IMR-90 (cell line): ENCODE measurements at regions not wholly inside any gene's neighbourhood (a gene's known extent, or its start where the extent isn't known, plus 50 kb on each side); places are given as distances from the start of the nearest gene placed in this dataset.

Experiments used
- ATAC-seq: fragments of 200-7000 bp; cut with Tn5 transposase; 2 replicates; pipeline ENCODE4 v1.9.1; 2020; ENCODE audit warnings: low read depth, mild to moderate bottlenecking, moderate library complexity
- BruUV-seq: library from RNA; stranded (reverse); fragments of 400-500 nt; replicated peaks from 2 replicates; lab custom pipeline; 2021; lab: Mats Ljungman, UMichigan
- CTCF ChIA-PET: fragments of 300-600 bp; formaldehyde crosslinking; extraction: SDS; loops from one replicate; lab custom pipeline; 2021; ENCODE audit warnings: antibody characterized with exemption; lab: Yijun Ruan, JAX
- POLR2A ChIA-PET: fragments of 300-600 bp; sonication (Branson Sonifier 250); formaldehyde crosslinking; loops from one replicate; lab custom pipeline; 2022; ENCODE audit warnings: antibody characterized with exemption; ENCODE audit not compliant: unreplicated experiment; lab: Charles Lee
- DNase-seq: peaks from one replicate; pipeline ENCODE4 v3.0.0; 2013
- H2AFZ ChIP-seq: replicated peaks from 2 replicates; pipeline ENCODE3; 2013; ENCODE audit warnings: low read length, mild to moderate bottlenecking; ENCODE audit not compliant: poor library complexity
- H2AK5ac ChIP-seq: 2 replicates; pipeline ENCODE4 v1.6.1; 2013; ENCODE audit warnings: low read depth, low read length, inconsistent platforms
- H2AK9ac ChIP-seq: replicated peaks from 2 replicates; pipeline ENCODE3; 2013; ENCODE audit warnings: mild to moderate bottlenecking, low read depth, low read length, moderate library complexity; ENCODE audit not compliant: poor library complexity
- H2BK120ac ChIP-seq: 2 replicates; pipeline ENCODE4 v1.6.1; 2013; ENCODE audit warnings: low read depth, low read length, inconsistent platforms
- H2BK15ac ChIP-seq: 3 replicates; pipeline ENCODE4 v1.6.1; 2013; ENCODE audit warnings: low read depth, low read length, inconsistent platforms
- H2BK20ac ChIP-seq: 2 replicates; pipeline ENCODE4 v1.6.1; 2013; ENCODE audit warnings: low read depth, mild to moderate bottlenecking, inconsistent platforms, low read length, moderate library complexity
- H2BK5ac ChIP-seq: 2 replicates; pipeline ENCODE4 v1.6.1; 2013; ENCODE audit warnings: mild to moderate bottlenecking, low read depth, low read length, inconsistent platforms; ENCODE audit not compliant: poor library complexity, severe bottlenecking
- H3K14ac ChIP-seq: replicated peaks from 2 replicates; pipeline ENCODE4 v1.6.1; 2013; ENCODE audit warnings: low read depth, low read length, inconsistent platforms
- H3K18ac ChIP-seq: 2 replicates; pipeline ENCODE4 v1.6.1; 2013; ENCODE audit warnings: low read depth, low read length, control low read depth
- H3K23ac ChIP-seq: 2 replicates; pipeline ENCODE4 v1.6.1; 2013; ENCODE audit warnings: low read depth, low read length, inconsistent platforms
- H3K27ac ChIP-seq: 2 replicates; pipeline ENCODE4 v1.5.1; 2013; ENCODE audit warnings: mild to moderate bottlenecking, control low read depth, low read length; ENCODE audit not compliant: insufficient read depth
- H3K27me3 ChIP-seq: 2 replicates; pipeline ENCODE4 v1.6.1; 2013; ENCODE audit warnings: low read length; ENCODE audit not compliant: control insufficient read depth, insufficient read depth
- H3K36me3 ChIP-seq: 2 replicates; pipeline ENCODE4 v1.6.1; 2013; ENCODE audit warnings: low read length, mixed read lengths; ENCODE audit not compliant: control insufficient read depth, insufficient read depth
- H3K4ac ChIP-seq: 2 replicates; pipeline ENCODE4 v1.6.1; 2013; ENCODE audit warnings: low read depth, low read length, inconsistent platforms
- H3K4me1 ChIP-seq: 2 replicates; pipeline ENCODE4 v1.6.1; 2013; ENCODE audit warnings: low read length, mixed read lengths; ENCODE audit not compliant: control insufficient read depth, insufficient read depth
- H3K4me2 ChIP-seq: 2 replicates; pipeline ENCODE4 v1.6.1; 2013; ENCODE audit warnings: low read depth, mild to moderate bottlenecking, control low read depth, low read length, moderate library complexity
- H3K4me3 ChIP-seq: 2 replicates; pipeline ENCODE4 v1.5.1; 2013; ENCODE audit warnings: low read depth, mild to moderate bottlenecking, control low read depth, low read length, moderate library complexity; ENCODE audit not compliant: insufficient read depth
- H3K56ac ChIP-seq: 2 replicates; pipeline ENCODE4 v1.6.1; 2013; ENCODE audit warnings: low read length, inconsistent platforms; ENCODE audit not compliant: insufficient read depth; ENCODE audit errors: extremely low read depth
- H3K79me1 ChIP-seq, 2 experiments: 2 replicates each; pipeline ENCODE4 v1.6.1; 2013; ENCODE audit warnings: low read length in 2 of 2, inconsistent platforms in 1 of 2, low read depth in 1 of 2
- H3K9ac ChIP-seq: 2 replicates; pipeline ENCODE4 v1.6.1; 2013; ENCODE audit warnings: low read depth, low read length, control low read depth
- H3K9me1 ChIP-seq: 2 replicates; pipeline ENCODE4 v1.6.1; 2013; ENCODE audit warnings: low read length, inconsistent platforms; ENCODE audit not compliant: insufficient read depth
- H3K9me3 ChIP-seq: 2 replicates; pipeline ENCODE4 v1.6.1; 2013; ENCODE audit warnings: low read length; ENCODE audit not compliant: control insufficient read depth, insufficient read depth
- H4K20me1 ChIP-seq: 2 replicates; pipeline ENCODE4 v1.6.1; 2013; ENCODE audit warnings: low read length, inconsistent platforms; ENCODE audit not compliant: insufficient read depth
- H4K5ac ChIP-seq: 2 replicates; pipeline ENCODE4 v1.6.1; 2013; ENCODE audit warnings: mild to moderate bottlenecking, low read depth, low read length, control low read depth
- H4K8ac ChIP-seq, 2 experiments: 2 replicates each; pipeline ENCODE4 v1.6.1; 2013; ENCODE audit warnings: low read depth in 2 of 2, low read length in 2 of 2, control low read depth in 1 of 2, inconsistent platforms in 1 of 2
- H4K91ac ChIP-seq: 2 replicates; pipeline ENCODE4 v1.6.1; 2013; ENCODE audit warnings: low read depth, low read length, inconsistent platforms; ENCODE audit not compliant: insufficient read depth
- BHLHE40 ChIP-seq: fragments of 150-350 bp; IDR thresholded peaks from 2 replicates; pipeline ENCODE4 v1.6.1; 2016; ENCODE audit warnings: mild to moderate bottlenecking, low read depth, low read length
- CEBPB ChIP-seq: IDR thresholded peaks from 2 replicates; pipeline ENCODE4 v1.6.1; 2012; ENCODE audit warnings: low read depth, low read length, improper control_type of control experiment
- CHD1 ChIP-seq: IDR thresholded peaks from 2 replicates; pipeline ENCODE4 v1.6.1; 2012; ENCODE audit warnings: low read depth, low read length, improper control_type of control experiment
- CTCF ChIP-seq: conservative IDR thresholded peaks from 2 replicates; pipeline ENCODE4 v1.5.1; 2012; ENCODE audit warnings: mild to moderate bottlenecking, low read depth, low read length, improper control_type of control experiment
- ELK1 ChIP-seq: fragments of 150-350 bp; IDR thresholded peaks from 2 replicates; pipeline ENCODE4 v1.6.1; 2016; ENCODE audit warnings: low read depth, mild to moderate bottlenecking, low read length, moderate library complexity, borderline replicate concordance
- FOS ChIP-seq: fragments of 150-350 bp; IDR thresholded peaks from 2 replicates; pipeline ENCODE4 v1.6.1; 2016; ENCODE audit warnings: low read depth, low read length
- MAFK ChIP-seq: IDR thresholded peaks from 2 replicates; pipeline ENCODE4 v1.6.1; 2012; ENCODE audit warnings: low read depth, low read length, improper control_type of control experiment
- MAZ ChIP-seq: IDR thresholded peaks from 2 replicates; pipeline ENCODE4 v1.6.1; 2012; ENCODE audit warnings: low read depth, mild to moderate bottlenecking, low read length, improper control_type of control experiment, moderate library complexity, borderline replicate concordance
- MXI1 ChIP-seq: IDR thresholded peaks from 2 replicates; pipeline ENCODE4 v1.6.1; 2012; ENCODE audit warnings: low read depth, mild to moderate bottlenecking, low read length, moderate library complexity, borderline replicate concordance
- NFE2L2 ChIP-seq: fragments of 150-350 bp; IDR thresholded peaks from 2 replicates; pipeline ENCODE4 v1.6.1; 2016; ENCODE audit warnings: low read depth, mild to moderate bottlenecking, low read length
- POLR2A ChIP-seq: IDR thresholded peaks from 2 replicates; pipeline ENCODE4 v1.6.1; 2012; ENCODE audit warnings: mild to moderate bottlenecking, low read depth, low read length
- RAD21 ChIP-seq: IDR thresholded peaks from 2 replicates; pipeline ENCODE4 v1.6.1; 2012; ENCODE audit warnings: low read length, improper control_type of control experiment
- RCOR1 ChIP-seq: IDR thresholded peaks from 2 replicates; pipeline ENCODE4 v1.6.1; 2012; ENCODE audit warnings: mild to moderate bottlenecking, low read length, improper control_type of control experiment; ENCODE audit not compliant: insufficient replicate concordance
- RFX5 ChIP-seq: IDR thresholded peaks from 2 replicates; pipeline ENCODE4 v1.8.0; 2012; ENCODE audit warnings: low read depth, mild to moderate bottlenecking, low read length, moderate library complexity
- SMC3 ChIP-seq: fragments of 150-350 bp; IDR thresholded peaks from 2 replicates; pipeline ENCODE4 v1.6.1; 2016; ENCODE audit warnings: low read depth, mild to moderate bottlenecking, antibody characterized with exemption, low read length, moderate library complexity
- USF2 ChIP-seq: fragments of 150-350 bp; IDR thresholded peaks from 2 replicates; pipeline ENCODE4 v1.6.1; 2017; ENCODE audit warnings: mild to moderate bottlenecking, antibody characterized with exemption, low read length, low read depth
- WGBS, 2 experiments: methylation state at CpG; one replicate each; pipeline versions ENCODE4 v1.1.5 to v1.1.7; 2013; ENCODE audit warnings: missing lambda C conversion rate in 2 of 2; ENCODE audit not compliant: insufficient read length in 1 of 2; ENCODE audit errors: extremely low coverage in 2 of 2; 5-methylcytosine and 5-hydroxymethylcytosine counted together
- dilution Hi-C: fragments of 300-500 bp; cut with HindIII; formaldehyde crosslinking; loops from one replicate; pipeline ENCODE4 v1.14.3; 2018; ENCODE audit warnings: low sequenced_read_pairs; ENCODE audit not compliant: unreplicated experiment
- in situ Hi-C: fragments of 300-500 bp; cut with MboI; formaldehyde crosslinking; loops from 3 replicates; pipeline ENCODE4 v1.14.3; 2019; ENCODE audit warnings: low sequenced_read_pairs, inconsistent platforms, mixed read lengths
- intact Hi-C: fragments of 100-400 bp; cut with micrococcal nuclease; formaldehyde crosslinking; loops from 2 replicates; pipeline ENCODE4 v1.10.0; 2022

- Histone ChIP-seq H2BK20ac (no peak overlapping the region), H3K9me3 (no peaks in the 10 kb centered on the region), H2BK5ac (no peak overlapping the region), H2AK9ac (no peak overlapping the region), H2AK5ac (no peak overlapping the region), H2BK120ac (no peak overlapping the region), H3K9me1 (no peaks in the 10 kb centered on the region), H3K4me2 (no peak overlapping the region), H3K9ac (no peak overlapping the region), H3K79me1 (no peaks in the 10 kb centered on the region), H4K91ac (no peak overlapping the region), H3K4ac (no peak overlapping the region), H2AFZ (no peak overlapping the region), H3K4me1 (no peaks in the 10 kb centered on the region), H2BK15ac (no peak overlapping the region), H4K5ac (no peak overlapping the region), H3K27me3 (no peaks in the 10 kb centered on the region), H3K14ac (no peak overlapping the region), H3K18ac (no peak overlapping the region), H3K27ac (no peak overlapping the region), H3K4me3 (no peak overlapping the region), H3K23ac (no peak overlapping the region), H3K36me3 (no peaks in the 10 kb centered on the region), H4K20me1 (no peaks in the 10 kb centered on the region), H3K56ac (no peak overlapping the region), H4K8ac (no peak overlapping the region)
- ChIA-PET POLR2A (no interaction called here), CTCF (no interaction called here)
- in situ Hi-C loops (no loop called here), dilution Hi-C loops (no loop called here), intact Hi-C loops (no loop called here)
- WGBS, 2 experiments = no CpG with 5 or more reads among the region's 2 CpGs
- no TSS peak for BruUV-seq
- TF ChIP-seq NFE2L2 = no peak
- TF ChIP-seq CHD1 = no peak
- TF ChIP-seq RCOR1 = no peak
- no peak for TF ChIP-seq SMC3
- no peak for TF ChIP-seq CEBPB
- no peak for TF ChIP-seq RAD21
- no peak for TF ChIP-seq MAFK
- TF ChIP-seq RFX5 = no peak
- no peak for TF ChIP-seq BHLHE40
- TF ChIP-seq CTCF = no peak
- no peak for TF ChIP-seq FOS
- TF ChIP-seq ELK1 = no peak
- no peak for TF ChIP-seq MAZ
- TF ChIP-seq POLR2A = no peak
- no peak for TF ChIP-seq USF2
- TF ChIP-seq MXI1 = no peak
- ATAC-seq (no peak), DNase-seq (no peak)
These were observed 493.1 kb downstream of the XIRP2 start for GRCh38 chr2:167381349-167381748.
